ENCODE measurements at regions not wholly inside any gene's neighbourhood (a gene's known extent, or its start where the extent isn't known, plus 50 kb on each side); places are given as distances from the start of the nearest gene placed in this dataset.

DNA sequence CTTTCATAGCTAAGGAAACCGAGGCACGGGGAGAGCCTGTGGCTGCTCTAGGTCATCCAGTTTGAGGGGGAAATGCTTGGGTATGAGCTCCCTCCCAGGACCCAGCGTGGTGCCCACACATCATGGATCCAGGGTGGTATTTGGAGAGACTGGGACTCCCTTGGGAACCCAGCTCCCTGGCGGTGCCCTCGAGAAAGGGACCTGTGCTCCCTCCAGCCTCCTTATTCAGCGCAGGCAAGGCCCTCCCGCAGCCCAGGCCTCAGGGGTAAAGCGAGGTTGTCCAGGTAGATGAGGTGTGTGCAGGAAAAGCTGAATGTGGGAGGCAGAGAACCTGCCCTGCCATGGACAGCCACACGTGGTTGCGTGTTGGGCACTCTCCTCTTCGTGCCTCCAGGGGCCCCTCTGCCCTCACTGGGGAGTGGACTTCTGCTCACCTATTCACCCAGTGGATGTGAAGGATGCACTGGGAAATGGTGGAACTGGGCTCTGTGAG, 53.8 kb upstream of the GPR78 start:
- no peak for DNase-seq (ENCODE audit: low read depth)

DNA sequence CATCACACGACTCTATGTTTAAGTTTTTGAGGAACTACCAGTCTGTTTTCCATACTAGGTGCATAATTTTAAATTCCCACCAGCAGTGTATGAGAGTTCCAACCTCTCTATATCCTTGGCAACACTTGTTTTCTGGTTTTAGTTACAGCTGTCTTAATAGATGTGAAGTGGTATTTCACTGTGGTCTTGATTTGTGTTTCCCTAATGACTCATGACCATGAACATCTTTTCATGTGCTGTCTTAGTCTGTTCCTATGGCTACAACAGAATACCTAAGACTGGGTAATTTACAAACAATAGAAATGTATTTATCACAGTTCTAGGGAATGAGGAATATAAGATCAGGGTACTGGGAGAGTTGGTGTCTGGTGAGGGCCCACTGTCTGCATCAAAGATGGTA, 51.5 kb upstream of the GPR78 start:
- DNase-seq (ENCODE audit: low read depth), result peak; percentile 47

Measured in GM04504 (cell line).